ENCODE measurements at regions not wholly inside any gene's neighbourhood (a gene's known extent, or its start where the extent isn't known, plus 50 kb on each side); places are given as distances from the start of the nearest gene placed in this dataset.
A peak's percentile ranks its signal among the peaks of the same experiment; 100 is the strongest.

DNA sequence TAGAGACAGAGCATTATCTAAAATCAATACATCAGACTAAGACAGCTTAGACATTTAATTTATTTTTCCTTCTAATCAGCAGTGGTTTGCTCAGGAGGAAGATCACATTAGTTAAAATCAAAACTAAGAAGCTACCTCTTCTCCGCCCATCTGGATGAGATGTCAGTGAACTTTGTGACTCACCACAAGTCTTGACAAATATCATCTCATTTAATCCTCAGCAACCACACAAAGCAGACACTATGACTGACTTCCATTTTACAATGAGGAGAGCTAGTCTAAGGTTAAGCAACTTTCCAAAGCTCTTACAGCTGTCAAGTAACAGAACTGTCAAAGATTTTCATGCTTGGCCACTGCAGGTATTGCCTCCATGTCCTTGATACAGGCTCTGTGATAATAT lies 289.5 kb downstream of the DEPDC1B start:
- no peak overlapping the region for H3K27ac ChIP-seq
- TF ChIP-seq, protein P1, sequence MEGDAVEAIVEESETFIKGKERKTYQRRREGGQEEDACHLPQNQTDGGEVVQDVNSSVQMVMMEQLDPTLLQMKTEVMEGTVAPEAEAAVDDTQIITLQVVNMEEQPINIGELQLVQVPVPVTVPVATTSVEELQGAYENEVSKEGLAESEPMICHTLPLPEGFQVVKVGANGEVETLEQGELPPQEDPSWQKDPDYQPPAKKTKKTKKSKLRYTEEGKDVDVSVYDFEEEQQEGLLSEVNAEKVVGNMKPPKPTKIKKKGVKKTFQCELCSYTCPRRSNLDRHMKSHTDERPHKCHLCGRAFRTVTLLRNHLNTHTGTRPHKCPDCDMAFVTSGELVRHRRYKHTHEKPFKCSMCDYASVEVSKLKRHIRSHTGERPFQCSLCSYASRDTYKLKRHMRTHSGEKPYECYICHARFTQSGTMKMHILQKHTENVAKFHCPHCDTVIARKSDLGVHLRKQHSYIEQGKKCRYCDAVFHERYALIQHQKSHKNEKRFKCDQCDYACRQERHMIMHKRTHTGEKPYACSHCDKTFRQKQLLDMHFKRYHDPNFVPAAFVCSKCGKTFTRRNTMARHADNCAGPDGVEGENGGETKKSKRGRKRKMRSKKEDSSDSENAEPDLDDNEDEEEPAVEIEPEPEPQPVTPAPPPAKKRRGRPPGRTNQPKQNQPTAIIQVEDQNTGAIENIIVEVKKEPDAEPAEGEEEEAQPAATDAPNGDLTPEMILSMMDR (conservative IDR thresholded peaks at IDR 0.05) = no peak
- TF ChIP-seq ZFX (IDR thresholded peaks at IDR 0.05) = no peak

DNA sequence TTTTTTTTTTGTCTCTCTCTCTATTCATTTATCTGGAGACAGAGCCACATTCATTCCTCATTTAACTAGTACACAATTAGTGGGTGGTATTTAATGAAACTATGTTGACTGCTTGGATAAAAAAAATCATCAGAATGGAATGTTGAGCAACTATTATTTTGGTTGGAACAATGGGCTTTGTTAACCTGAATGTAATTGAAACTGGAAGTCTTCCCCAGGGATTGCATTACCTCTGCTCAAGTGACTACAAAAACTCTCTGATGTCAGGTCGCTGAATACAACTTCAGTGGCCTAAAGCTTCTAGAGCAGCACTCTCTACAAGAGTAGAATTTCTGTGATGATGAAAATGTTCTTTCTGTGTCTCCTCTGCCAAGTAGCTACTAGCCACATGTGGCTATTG lies 295.8 kb downstream of the DEPDC1B start:
- H3K27ac ChIP-seq = no peak overlapping the region
- TF ChIP-seq ZFX (IDR thresholded peaks at IDR 0.05) = no peak
- TF ChIP-seq, protein P1 (conservative IDR thresholded peaks at IDR 0.05) = no peak

DNA sequence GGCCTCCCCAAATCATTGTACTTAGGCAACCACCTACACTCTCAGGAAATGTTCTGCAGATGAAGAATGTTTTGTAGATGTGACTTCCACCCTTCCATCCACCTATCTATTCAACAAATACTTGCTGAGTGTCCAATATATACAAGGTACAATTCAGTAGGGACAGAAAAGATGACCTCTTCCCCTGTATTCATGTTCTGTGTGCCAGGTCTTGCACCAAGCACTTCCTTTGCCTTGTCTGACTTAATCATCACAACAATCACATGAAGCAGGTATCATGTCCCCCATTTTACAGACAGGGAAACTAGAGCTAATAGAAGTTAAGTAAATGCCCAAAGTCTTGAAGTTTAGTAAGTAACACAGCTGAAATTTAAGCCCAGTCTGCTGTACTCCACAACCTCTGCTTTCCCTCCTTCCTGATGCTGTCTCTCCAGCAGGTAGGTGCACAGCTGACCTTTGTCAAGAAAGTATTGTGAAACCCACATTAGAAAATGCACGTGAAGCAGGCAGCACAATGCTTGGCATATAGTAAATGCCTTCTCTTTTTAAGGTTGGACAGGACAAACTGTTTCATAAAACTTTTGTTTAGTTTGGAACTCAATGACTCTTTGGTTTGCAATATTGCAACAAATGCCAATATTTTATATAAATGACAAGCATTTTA lies 296.5 kb downstream of the DEPDC1B start:
- no peak overlapping the region for H3K27ac ChIP-seq
- no peak for TF ChIP-seq ZFX (IDR thresholded peaks at IDR 0.05)
- TF ChIP-seq, protein P1 (conservative IDR thresholded peaks at IDR 0.05) = no peak

DNA sequence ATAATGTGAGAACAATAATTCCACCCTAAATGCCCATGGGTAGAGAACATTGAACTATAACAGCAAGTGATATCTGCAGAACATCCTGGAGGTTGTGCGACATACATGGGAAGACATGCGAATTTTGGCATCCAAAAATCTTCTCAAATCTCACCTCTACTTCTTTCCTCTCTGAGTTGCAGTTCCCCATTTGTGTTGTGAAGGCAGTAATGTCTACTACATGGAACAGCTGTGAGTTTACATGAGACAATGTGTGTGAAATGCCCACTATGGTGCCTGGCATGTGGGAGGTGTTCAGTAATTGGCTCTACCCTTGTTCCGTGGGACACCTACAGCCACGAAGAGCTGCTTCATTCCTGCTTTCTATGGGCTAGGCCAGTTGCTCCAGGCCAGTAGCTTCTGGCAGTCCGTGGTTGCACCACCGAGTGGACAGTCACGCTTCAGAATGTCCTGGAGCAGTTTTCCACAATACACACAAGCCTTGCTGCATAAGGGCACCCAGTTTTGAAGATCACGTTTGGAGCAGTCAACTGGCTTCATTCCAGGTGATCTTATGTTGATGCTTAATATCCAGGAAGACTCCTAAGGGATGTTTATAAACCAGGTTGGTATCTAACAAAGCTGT lies 297.7 kb downstream of the DEPDC1B start:
- H3K27ac ChIP-seq = no peak overlapping the region
- TF ChIP-seq, protein P1 (conservative IDR thresholded peaks at IDR 0.05) = no peak
- no peak for TF ChIP-seq ZFX (IDR thresholded peaks at IDR 0.05)

DNA sequence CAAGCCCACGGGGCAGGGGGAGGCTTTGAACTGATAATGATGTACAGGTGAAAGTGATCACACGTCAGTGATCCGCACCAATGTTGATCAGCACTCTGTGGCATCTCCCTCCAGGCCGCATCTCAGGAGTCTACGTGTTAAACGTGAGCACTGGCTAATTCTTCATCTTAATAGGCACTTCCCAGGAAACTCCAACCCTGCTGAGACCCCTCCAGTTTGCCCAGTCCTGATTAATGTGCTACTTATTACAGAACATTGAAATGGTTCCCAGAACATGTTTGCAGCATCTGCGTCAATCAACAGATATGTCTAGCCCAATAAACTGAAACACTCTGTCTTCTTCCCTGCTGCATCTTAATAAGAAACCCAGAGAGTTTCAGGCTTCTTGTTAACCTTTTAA lies 298.4 kb downstream of the DEPDC1B start:
- H3K27ac ChIP-seq = no peak overlapping the region
- TF ChIP-seq, protein P1 (conservative IDR thresholded peaks at IDR 0.05) = no peak
- no peak for TF ChIP-seq ZFX (IDR thresholded peaks at IDR 0.05)

DNA sequence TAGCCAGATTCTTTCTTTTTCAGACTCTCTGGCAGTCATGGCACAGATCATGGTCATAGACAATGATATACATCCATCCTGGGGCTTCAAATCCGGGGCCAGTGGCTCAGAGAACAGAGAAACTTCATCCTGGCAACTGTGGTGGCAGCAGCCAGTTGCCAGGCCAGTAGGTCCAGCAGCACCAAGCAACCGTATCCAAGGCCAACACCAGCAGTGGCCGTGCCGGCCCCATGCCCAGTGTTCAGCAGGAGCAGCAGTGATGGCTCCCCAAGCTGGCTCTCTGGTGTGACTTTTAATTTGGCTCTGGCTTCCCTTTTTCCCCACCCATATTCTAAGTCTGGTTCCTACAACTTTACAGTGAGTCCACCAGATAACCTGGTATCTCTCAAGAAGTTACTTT lies 300.5 kb downstream of the DEPDC1B start:
- no peak overlapping the region for H3K27ac ChIP-seq
- TF ChIP-seq, protein P1 (conservative IDR thresholded peaks at IDR 0.05) = no peak
- no peak for TF ChIP-seq ZFX (IDR thresholded peaks at IDR 0.05)

DNA sequence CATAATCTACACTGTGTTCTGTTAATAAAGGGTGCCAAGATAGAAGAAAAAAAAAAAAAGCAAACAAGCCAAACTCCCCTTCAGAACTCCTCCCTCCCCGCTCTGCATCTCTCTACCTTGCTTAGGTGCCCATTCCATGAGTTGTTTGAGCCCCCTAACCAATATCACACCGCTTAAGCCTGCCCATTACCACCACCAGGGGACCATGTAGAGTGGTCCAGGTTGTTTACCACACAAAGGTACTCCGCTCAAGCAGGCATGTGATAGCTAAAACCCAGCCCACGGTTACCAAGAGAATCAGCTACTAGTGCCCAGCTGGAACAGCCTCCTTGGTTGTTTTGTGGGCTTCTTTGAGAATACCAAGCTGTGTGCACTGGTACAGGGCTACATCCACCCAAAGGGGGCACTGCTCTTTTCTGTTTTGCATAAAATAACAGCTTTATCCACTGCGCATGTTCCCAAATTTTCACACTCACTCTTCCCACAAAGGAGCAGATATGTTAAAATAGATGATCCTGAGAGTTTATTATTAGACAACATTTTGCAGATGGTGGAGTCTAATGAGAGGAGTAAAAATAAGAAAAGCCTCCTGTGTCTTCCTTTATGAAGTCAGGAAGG lies 304.1 kb downstream of the DEPDC1B start:
- TF ChIP-seq, protein P1 (conservative IDR thresholded peaks at IDR 0.05) = peak; percentile 16
- no peak for TF ChIP-seq ZFX (IDR thresholded peaks at IDR 0.05)

More for the DNA sequence above, 304.1 kb downstream of the DEPDC1B start:
- no peak overlapping the region for H3K27ac ChIP-seq

Data from C4-2B (cell line).